ENCODE measurements at regions not wholly inside any gene's neighbourhood (a gene's known extent, or its start where the extent isn't known, plus 50 kb on each side); places are given as distances from the start of the nearest gene placed in this dataset.

DNA sequence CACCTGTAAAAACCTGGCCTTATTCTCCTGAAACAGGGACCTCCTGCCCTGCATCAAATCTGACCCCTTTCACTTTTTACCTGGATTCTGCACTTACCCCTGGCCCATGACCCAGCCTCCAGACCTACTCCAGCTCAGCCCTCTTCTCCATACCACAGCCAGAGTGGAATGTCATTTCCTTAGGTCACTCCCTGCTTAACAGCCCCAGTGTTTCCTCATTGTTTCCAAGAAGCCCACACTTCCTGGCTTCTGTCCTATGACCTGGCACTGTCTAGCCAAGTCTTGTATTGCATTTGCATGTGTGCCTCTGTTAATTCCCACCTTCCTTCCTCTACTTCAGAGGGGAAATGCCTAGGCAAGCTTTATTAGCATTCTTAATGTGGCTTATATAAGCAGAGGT, 51.4 kb upstream of the TRIB2 start:
- no peak for TF ChIP-seq POLR2A (IDR thresholded peaks at IDR 0.05)
- TF ChIP-seq, protein P1, sequence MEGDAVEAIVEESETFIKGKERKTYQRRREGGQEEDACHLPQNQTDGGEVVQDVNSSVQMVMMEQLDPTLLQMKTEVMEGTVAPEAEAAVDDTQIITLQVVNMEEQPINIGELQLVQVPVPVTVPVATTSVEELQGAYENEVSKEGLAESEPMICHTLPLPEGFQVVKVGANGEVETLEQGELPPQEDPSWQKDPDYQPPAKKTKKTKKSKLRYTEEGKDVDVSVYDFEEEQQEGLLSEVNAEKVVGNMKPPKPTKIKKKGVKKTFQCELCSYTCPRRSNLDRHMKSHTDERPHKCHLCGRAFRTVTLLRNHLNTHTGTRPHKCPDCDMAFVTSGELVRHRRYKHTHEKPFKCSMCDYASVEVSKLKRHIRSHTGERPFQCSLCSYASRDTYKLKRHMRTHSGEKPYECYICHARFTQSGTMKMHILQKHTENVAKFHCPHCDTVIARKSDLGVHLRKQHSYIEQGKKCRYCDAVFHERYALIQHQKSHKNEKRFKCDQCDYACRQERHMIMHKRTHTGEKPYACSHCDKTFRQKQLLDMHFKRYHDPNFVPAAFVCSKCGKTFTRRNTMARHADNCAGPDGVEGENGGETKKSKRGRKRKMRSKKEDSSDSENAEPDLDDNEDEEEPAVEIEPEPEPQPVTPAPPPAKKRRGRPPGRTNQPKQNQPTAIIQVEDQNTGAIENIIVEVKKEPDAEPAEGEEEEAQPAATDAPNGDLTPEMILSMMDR (IDR thresholded peaks at IDR 0.05) = no peak

Data from right lobe of liver (tissue), 4 donors.